NCI-H1105 treated with DMSO at 0.1 percent for 48 hours (cell line): ENCODE measurements at regions not wholly inside any gene's neighbourhood (a gene's known extent, or its start where the extent isn't known, plus 50 kb on each side); places are given as distances from the start of the nearest gene placed in this dataset.

ENCODE experiments used
- DNase-seq: peaks from one replicate; lab custom pipeline; 2025; lab: John Stamatoyannopoulos, UW

DNA sequence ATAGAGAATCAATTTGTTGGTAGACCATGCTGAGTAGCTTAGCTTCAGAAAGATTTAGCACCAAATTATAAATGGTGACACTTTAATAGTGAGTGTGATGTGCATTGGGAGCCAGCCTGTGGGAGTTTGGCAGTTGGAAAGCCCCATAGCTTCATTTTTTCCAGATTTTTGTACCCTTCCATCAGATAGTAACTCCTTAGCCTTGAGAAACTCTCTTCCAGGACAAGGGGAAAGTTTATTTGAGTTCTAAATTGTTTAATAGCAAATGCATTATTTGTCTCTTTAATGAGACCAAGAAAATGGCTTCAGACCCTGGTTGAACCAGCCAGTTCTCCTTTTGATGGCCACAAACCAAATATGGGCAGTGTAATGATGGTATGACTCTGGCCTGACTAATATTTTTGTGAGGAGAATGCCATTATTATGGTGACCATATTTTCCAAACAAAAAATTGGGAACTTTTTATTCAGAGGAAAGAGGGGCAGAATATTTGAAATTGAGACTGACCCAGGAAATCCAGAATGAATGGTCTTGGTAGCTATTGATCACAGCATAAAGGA is 49.8 kb downstream of the PLCE1 start:
- DNase-seq, result no peak

DNA sequence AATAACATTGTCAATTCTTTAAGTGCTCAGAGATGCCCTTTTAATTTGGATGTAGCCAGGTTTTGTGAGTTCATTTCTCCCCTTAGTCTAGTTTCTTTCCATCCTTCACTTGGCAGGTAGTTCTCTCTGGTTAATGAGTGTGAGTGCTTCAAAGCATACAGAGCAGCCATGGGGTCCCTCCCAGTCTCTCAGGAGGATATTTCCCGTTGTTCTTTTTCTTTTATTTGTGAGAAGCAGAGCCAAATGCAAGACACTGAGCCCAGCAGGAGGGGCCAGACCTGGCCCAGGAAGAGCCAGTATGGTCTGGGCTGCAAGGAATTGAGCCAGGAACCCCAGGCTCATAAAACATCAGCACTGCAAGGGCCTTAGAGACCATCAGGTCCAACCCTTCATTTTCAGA is 52.4 kb downstream of the PLCE1 start:
- no peak for DNase-seq

DNA sequence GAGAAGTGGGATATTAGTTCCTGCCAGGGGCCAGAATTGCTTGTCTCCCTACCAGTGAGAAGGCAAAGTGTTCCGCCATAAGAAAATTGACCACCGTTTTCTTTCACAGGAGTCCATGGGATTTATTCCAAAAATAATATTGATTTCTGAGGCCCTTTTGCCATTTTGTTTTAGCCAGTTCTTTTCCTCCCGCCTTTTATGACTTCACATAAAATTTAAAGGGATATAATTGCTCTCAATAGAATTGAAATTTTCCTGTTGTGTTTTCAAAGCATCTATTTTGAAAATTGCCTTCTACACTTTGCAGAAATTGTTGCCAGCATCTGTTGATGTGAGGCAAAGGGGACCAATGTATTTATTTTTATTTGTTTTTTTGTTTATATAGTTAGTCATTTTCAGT is 53.6 kb downstream of the PLCE1 start:
- no peak for DNase-seq

DNA sequence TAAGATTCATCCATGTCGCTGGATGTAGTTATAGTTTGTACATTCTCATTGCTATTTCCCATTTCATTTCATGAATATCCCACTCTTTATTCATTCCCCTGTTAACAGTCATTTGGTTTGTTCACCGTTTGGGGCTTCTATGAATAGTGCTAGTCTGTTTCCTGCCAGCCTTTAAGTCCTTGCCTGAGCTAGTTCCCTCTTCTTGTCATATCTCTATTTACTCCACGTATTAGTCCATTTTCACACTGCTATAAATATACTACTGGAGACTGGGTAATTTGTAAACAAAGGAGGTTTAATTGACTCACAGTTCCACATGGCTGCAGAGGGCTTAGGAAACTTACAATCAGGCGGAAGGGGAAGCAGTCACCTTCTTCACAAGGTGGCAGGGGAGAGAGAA is 56.2 kb downstream of the PLCE1 start:
- peak; percentile 19 for DNase-seq

DNA sequence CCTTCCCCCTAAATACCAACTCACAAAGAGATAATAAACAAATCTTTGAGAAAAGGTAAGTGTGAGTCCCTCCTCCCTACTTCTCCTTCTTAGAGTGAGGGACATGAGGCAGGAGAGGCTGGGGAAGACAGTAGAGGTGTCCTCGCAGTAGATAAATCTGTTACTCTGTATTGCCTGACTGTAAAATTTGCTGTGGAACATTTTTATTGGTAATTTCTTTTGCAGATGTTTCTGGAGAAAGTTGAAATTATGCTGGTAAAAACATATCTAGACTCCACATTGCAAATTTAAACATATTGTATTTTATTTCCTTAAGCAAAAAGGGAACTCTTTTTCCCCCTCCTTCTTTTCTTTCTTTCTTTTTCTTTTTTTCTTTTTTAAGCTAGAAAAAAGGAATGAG is 58.5 kb downstream of the PLCE1 start:
- no peak for DNase-seq

DNA sequence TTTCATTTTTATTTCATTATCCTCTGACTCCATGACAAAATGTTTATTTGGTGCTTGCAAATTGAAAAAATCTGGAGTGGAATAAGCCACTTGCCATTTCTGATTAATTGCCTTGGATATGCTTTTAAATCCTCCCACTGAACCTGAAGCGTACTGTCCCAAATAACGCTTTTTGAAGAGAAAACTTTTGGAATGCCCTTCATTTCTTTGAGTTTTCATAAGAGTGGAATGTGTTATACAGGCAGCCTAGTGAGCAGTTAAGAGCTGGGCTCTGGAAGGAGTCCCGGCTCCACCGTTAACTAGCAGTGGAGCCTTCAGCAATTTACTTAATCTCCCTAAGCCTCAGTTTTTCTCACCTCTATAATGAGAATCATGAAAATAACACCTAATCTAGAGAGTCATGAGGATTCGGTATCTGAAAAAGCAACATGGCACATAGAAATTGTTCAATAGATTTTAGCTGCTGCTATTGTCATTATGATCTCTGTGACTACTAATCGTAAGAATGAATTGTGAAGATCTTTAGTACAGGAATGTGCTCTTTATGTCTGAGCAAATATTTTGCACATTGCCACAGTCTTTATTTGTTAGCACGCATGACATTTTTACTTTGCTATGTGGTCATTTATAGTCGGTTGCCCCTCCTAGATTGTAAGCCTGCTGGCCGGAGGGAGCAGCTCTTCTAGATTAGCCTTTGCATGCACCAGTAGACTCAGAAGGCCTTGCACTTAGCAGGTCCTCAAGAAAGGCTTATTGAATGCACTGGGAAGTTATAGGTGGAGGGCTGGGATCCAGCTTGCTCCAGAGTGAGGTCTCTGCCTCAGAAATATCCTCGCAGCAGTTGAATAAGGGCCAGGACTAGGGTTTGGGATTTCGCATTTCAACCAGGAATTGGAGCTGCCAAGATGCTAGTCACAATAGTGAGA is 59.4 kb downstream of the PLCE1 start:
- no peak for DNase-seq

DNA sequence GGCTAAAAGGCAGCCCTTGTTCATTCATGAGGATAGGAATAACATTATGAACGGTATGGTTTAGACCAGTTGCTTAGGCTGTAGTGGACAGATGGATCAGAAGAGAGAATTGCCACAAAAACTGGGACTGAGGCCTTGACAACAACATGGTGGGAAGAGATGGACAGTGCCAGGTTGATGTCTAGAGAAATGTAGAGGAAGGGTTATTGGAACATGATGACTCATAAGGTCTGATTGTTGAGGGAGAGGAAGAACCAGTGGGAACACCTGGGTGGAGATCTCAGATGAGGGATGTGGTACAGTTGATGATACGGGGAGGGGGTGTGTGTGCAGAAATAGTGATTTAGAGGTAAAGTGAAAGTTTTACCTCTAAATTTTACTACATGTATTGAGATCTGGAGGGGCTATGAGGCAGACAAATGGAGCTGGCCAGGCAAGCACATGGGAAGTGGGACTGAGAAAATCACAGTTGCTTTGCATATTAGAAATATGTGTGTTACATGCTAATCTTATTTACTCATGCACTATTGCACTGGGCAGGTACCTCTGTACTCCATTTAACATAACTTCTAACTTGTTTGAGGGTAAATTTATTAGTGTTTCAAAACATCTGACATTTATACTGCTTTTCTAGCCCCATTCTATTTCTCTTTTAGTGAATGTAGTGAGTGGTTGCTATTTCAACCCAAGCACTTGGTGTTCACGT is 65.6 kb downstream of the PLCE1 start:
- DNase-seq, result no peak

DNA sequence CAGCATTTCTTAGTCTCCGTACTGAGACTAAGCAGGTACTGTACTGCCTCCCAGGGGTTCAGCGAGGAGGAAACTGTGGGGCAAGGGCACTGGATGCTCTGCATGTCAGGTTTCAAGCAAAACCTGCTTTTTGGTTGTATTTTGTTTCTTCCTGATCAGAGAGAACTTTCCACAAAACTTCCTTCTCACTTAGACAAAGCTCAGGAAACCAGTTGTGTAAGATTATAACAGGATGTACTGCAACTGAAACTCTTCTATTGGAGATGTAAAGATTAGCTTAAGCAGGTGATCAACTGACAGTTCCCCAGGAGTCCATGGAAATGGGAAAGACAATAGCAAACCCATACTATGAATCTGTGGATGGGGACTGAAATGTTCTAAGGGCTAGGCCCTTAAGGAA is 67.3 kb downstream of the PLCE1 start:
- DNase-seq, result no peak

DNA sequence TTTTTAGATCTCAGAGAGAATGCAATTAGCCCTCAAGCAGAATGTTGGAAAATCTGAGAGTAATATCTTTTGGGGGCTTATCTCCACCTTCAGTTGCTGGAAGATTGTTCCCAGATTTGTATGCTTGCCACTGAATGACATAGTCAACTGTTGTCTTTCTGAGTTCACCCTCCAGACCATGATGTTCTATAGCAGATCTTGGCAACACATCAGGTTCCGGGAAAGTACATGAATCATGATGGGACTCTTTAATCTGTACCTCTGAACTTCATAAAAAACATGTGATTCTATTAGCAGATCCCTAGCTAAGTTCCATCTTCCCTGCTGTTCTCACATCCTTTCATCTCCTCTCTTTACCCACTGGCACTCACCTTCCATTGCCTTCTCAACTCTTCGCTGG is 68.9 kb downstream of the PLCE1 start:
- DNase-seq, result no peak

DNA sequence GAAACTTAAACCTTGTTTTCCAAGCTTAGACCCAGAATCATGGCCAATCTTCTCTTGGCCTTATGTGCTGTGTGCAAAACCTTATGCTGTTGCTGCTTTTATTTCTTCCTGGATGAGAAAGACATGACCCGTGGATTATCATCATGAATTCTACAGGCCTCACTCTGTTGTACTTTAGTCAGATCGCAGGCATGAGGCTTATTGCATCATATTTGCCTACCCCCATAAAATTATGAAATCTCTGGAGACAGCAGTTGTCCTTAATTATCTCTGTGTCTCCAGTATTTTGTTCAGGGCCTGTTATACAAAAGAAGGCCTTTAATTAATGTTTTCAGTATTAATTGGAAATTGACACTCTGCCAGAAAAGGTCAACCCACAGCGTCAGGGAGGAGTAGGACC is 71.6 kb downstream of the PLCE1 start:
- peak; percentile 70 for DNase-seq

DNA sequence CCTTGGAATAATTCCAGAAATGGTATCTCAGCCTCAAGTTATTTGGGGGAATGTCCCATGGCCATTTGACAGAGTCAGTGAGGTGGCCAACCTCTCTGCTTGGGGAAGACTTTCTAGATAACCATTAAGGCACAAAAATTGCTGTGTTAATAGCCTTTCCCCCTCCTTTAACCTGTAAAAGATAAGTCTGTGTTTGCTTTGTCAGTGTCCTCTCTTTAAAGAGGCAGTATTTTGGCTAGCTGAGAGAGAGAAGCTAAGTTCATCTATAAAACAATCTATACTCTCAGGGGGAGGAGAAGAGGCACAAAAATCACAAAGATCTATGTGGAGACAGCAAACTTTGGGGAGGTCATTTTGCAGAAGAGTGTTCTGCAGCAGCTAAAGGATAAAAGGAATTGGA is 72.1 kb downstream of the PLCE1 start:
- DNase-seq, result no peak

DNA sequence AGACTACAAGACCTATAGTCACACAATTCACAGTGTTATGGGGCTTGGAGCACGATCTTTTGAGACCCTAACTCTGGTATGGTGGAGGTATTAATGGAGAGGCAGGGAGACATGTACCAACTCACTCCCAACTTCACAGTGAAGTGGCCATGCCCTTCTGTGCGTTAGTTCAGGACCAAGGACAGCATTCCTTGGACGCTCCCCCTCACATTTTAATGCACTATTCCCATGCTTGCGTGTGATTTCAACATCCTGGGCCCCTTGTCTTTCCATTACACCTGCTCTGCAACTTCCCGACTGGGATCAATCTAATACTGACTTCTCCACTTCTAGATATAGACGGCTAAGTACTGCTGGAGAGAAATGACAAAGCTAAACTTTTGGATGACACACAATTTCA is 72.7 kb downstream of the PLCE1 start:
- DNase-seq, result no peak

DNA sequence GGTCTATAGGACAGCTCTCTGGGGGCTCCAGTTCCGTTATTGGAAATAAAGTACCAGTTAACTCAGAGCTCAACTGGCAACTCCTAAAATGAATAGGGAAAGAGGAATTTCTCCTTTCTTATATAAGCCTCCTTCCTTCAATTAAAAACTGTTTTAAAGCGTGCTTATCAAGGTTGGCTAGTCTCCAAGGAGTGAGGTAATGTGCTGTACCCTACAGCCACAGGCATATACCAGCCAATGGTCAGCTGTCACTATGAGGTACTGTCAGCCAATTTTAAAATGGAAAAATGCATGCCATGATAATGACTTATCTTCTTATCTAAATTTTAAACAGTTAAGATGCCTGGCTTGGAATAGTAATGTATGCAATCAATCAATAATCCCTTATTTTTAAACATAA is 76.2 kb downstream of the PLCE1 start:
- DNase-seq, result no peak

DNA sequence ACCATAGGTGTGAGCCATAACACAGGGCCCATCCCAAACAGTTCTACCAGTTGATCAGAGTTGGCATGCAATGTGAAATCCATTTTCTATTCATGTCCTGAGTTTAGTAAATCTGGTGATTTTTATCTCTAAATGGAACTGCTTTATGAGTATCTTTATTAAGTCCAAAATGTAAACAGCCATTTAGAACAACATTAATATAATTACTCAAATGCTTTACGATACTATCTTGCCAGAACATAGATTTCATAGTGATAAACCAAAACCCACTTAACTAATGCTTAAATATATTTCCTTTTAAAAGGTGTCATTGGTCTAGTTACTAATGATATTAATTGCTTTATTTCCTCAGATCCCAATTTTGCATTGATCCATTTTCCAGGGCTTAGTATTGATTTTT is 80.7 kb downstream of the PLCE1 start:
- DNase-seq, result no peak

DNA sequence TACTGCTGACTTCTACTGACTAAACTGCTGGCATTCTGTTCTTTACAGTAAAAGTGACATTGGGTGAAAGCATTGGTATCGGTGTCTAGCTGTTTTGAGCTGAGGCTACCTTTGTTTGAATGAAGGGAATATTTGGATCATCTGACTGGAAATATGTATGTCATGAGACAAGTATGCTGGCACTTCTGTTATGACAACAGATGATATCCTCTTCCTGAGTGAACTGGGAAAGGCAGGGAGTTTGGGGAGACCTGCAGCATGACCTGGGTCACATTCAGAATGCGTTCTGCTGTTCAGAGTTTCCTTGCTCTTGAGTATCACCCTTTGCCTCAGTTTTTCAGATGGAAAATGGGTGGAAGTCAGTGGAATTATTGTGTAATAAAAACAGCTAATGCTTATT is 81.8 kb downstream of the PLCE1 start:
- no peak for DNase-seq

DNA sequence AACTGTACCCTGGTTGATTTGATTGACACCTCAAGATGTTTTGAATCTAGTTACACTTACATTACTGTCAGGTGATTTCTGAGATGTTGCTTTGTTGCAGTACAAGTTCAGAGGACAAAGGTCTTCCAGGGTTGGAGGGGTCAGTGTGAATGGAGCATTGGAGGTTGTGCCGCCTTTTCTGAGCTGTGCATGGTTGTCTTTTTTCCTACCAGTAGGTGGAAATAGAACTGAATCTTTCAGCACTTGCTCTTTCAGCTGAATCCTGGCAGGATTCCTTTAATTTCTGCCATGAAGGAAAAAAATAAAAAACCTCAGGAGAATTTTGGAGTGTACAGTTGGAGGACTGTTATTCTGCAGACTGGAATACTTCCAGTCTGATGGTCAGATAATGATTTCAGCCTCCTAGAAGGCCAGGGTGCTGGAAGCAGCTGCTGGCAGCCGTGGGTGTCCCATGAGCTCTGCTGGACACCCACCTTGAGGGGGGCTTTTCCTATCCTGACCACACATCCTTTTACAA is 82.7 kb downstream of the PLCE1 start:
- DNase-seq, result no peak

DNA sequence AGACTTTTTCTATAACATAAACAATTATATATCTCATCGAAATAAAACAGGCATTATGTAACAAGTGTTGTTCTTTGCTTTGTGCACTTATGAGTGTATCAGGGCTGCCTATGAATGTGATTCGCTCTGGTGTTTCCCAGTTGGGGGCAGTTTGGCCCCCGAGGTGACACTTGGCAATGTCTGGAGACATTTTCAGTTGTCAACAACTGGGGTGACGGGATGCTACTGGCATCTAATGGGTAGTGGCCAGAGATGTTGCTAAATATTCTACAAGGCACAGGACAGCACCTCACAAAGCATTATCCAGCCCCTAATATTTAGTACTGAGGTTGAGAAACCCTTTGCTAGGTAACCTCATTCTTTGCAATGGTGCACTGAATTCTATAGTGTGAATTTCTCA is 83.3 kb downstream of the PLCE1 start:
- no peak for DNase-seq

DNA sequence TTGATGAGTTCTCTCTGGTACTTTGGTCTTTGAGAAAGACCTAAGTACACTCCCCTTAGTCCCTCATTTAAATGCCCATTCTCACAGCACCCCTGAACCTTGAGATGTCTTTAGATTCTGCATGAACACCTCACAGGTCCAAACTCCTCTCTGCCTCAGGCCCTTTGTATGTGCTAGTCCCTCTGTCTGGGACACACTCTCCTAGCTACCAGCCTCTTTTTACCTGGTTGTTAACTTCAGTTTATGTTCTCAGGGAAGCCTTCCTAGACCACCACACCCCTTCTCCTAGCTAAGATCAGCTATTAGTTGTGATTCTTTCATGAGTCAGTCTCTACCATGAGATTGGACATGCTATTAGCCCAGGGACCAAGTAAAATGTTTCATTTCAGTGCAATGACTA is 86.4 kb downstream of the PLCE1 start:
- DNase-seq, result no peak

DNA sequence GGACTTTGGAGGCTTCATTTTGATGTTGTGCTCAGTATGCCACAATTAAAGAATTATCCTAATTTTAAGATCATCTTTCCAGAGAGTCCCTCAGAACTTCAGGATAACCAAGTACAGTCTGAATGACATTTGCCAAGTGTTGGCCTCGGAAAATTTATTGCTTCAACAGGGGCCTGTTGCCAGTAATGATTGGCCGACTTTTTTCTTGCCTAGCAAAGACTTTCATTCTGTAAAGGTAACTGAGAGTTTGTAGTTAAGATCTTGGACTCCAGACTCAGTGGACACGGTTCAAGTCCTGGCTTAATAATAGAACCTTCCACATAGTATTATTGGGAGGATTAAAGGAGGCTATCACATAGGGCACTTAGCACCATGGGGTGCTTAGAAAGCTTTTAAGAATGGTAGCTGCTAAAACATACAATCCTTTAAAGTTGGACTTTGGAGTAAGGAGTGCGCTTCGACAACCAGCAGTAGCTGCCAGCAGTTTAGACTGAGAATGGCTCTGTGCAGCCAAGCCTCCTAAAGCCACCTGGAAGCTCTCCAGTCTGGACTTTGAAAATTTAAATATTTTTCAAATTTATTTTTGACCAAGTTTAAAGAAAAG is 90.0 kb downstream of the PLCE1 start:
- DNase-seq, result no peak

DNA sequence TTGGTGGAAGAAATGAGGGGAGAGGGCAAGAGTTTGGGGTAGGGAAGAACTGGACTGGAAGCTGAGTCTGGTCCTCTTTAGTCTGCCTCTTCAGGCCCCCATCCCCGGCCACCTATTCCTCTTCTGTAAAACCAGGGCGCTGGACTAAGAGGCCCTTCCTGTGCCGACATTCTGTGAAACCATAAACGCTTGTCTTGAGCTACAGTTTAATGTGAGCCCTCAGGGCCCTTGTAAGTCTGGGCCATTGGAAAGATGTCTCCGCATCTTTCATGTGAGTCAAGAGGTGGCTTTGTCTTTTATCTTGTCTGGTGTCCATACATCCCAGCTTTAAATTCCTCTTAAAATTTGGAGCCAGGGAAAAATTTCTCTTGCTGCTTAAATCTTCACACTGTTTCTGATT is 90.6 kb downstream of the PLCE1 start:
- DNase-seq, result no peak

DNA sequence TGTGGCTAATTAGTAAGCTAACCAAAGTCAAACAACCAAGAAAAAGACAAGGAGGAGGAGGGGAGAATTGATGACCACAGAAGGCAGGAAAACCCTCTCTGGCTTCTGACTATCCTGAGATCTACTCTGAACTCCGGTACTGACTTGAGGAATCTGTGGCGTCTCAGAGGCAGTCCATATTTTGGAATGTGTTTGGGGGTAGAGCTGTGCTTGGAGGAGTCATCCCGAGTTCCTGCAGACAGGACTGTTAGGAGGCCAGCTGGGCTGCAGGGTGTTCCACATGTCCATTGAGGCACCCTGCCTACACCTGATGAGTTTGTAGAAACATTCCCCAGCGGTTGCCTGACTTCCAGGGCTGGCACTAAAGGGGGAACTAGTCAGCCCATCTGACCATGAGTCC is 91.6 kb downstream of the PLCE1 start:
- DNase-seq, result no peak

DNA sequence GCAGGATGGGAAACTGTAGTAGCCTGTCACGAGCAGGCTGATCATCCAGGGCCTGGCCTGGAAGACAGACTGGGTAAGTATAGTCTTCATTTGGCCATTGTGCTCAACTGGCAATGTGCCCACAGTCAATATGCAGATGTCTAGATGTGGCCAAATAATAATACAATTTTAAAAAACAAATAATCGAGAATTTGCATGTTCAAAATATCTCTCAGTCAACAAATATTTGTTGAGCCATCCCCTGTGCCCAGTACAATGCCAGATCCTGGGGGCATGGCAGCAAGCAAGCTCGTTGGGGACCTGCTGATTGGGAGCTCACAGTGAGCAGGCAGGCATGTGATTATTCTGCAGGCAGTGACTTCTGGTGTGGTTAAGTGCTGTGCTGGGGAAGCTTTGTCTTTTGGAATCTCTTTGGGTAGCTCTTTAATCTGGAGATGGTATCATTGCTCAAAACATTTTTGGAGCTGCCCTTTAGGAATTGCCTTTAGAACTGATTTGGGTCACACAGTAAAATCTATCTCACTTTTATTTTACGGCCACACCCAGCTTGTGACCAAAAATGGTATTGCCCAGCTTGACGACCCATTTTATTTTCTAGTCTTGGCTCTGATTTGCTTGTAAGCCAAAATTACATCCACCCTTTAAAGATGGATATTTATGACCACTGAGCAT is 92.2 kb downstream of the PLCE1 start:
- DNase-seq, result no peak
